Karpas-422 (cell line): ENCODE measurements at regions not wholly inside any gene's neighbourhood (a gene's known extent, or its start where the extent isn't known, plus 50 kb on each side); places are given as distances from the start of the nearest gene placed in this dataset.
"Not testable (repeated sequence)": the region's sequence is repeated elsewhere in the genome, so short reads cannot be mapped to it uniquely, and the experiment has no call there.

Experiments
- DNase-seq: peaks from one replicate; pipeline ENCODE4 v3.0.0-alpha.2; 2015
- H2AFZ ChIP-seq: fragments of 200-600 bp; sonication (generic); 2 replicates; pipeline ENCODE4 v1.6.1; 2014; ENCODE audit warnings: antibody characterized with exemption, low read length, mixed read lengths
- H3K27ac ChIP-seq: fragments of 200-600 bp; sonication (generic); 2 replicates; pipeline ENCODE4 v1.5.1; 2014; ENCODE audit warnings: mild to moderate bottlenecking, low read length, moderate library complexity
- H3K27me3 ChIP-seq: fragments of 200-600 bp; sonication (generic); 2 replicates; pipeline ENCODE4 v1.6.1; 2014; ENCODE audit warnings: low read length, mixed read lengths
- H3K36me3 ChIP-seq: fragments of 200-600 bp; sonication (generic); 2 replicates; pipeline ENCODE4 v1.6.1; 2014; ENCODE audit warnings: low read length, mixed read lengths; ENCODE audit not compliant: insufficient read depth
- H3K4me1 ChIP-seq: fragments of 200-600 bp; sonication (generic); 2 replicates; pipeline ENCODE4 v1.6.1; 2014; ENCODE audit warnings: mild to moderate bottlenecking, low read length, mixed read lengths
- H3K4me2 ChIP-seq: fragments of 200-600 bp; sonication (generic); 2 replicates; pipeline ENCODE4 v1.6.1; 2014; ENCODE audit warnings: low read length, low read depth, mild to moderate bottlenecking; ENCODE audit not compliant: poor library complexity, severe bottlenecking
- H3K4me3 ChIP-seq: fragments of 200-600 bp; sonication (generic); 2 replicates; pipeline ENCODE4 v1.5.1; 2014; ENCODE audit warnings: mild to moderate bottlenecking, antibody characterized with exemption, low read length, mixed read lengths
- H3K79me2 ChIP-seq: fragments of 200-600 bp; sonication (generic); 2 replicates; pipeline ENCODE4 v1.6.1; 2014; ENCODE audit warnings: mild to moderate bottlenecking, low read length, mixed read lengths
- H3K9ac ChIP-seq: fragments of 200-600 bp; sonication (generic); 2 replicates; pipeline ENCODE4 v1.6.0; 2014; ENCODE audit warnings: low read length
- H3K9me2 ChIP-seq: fragments of 200-600 bp; sonication (generic), shearing (Covaris generic); replicated peaks from 2 replicates; pipeline ENCODE4 v1.6.0; 2014; ENCODE audit warnings: mild to moderate bottlenecking, low read length, moderate library complexity; ENCODE audit not compliant: insufficient read depth
- H3K9me3 ChIP-seq: fragments of 300-700, 200-600 bp; sonication (generic); 2 replicates; pipeline ENCODE4 v1.6.1; 2014; ENCODE audit warnings: low read length, mixed read lengths
- H4K20me1 ChIP-seq: fragments of 200-600 bp; sonication (generic); 2 replicates; pipeline ENCODE4 v1.6.1; 2014; ENCODE audit warnings: mild to moderate bottlenecking, antibody characterized with exemption, low read length, low read depth; ENCODE audit not compliant: insufficient read depth

- H3K9ac ChIP-seq, H3K27ac ChIP-seq, H3K36me3 ChIP-seq, H3K27me3 ChIP-seq, H3K4me3 ChIP-seq, H2AFZ ChIP-seq, H3K9me3 ChIP-seq, H3K4me2 ChIP-seq, DNase-seq, H3K79me2 ChIP-seq, H4K20me1 ChIP-seq, H3K4me1 ChIP-seq, H3K9me2 ChIP-seq: not testable (repeated sequence)
Measured at GRCh38 chr10:117777222-117777621, 234.7 kb downstream of the EMX2 start.

- Histone ChIP-seq H4K20me1 (no peaks in the 10 kb centered on the region), H3K9ac (no peak overlapping the region), H3K4me2 (no peak overlapping the region), H3K9me2 (no peaks in the 10 kb centered on the region), H3K9me3 (no peaks in the 10 kb centered on the region), H3K36me3 (no peaks in the 10 kb centered on the region), H3K27ac (no peak overlapping the region), H3K4me1 (peaks cover 10% of the 10 kb centered on the region), H3K79me2 (no peaks in the 10 kb centered on the region), H2AFZ (no peak overlapping the region), H3K4me3 (no peak overlapping the region), H3K27me3 (no peaks in the 10 kb centered on the region)
- no peak for DNase-seq
Measured at GRCh38 chr10:117778241-117778640, 235.7 kb downstream of the EMX2 start.

DNA sequence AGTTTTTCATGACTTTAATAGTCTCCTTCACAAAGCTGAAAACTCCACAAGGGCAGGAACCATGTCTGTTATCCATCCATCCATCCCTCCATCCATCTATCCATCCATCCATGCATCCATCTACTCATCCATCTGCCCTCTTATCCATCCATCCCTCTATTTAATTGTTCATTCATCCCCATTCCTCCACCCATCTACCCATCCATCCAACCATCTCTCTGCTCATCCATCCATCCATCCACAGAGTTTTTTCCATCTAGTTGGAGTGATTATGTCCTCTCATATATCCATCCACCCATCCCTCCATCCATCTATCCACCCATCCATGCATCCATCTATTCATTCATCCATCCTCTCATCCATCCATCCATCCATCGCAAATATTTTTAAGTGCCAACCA, 237.9 kb downstream of the EMX2 start:
- no peak for DNase-seq
- Histone ChIP-seq H3K4me2 (no peak overlapping the region), H3K4me3 (no peak overlapping the region), H3K27ac (no peak overlapping the region), H3K79me2 (no peaks in the 10 kb centered on the region), H4K20me1 (no peaks in the 10 kb centered on the region), H3K9ac (no peak overlapping the region), H3K27me3 (no peaks in the 10 kb centered on the region), H3K36me3 (no peaks in the 10 kb centered on the region), H3K9me2 (no peaks in the 10 kb centered on the region), H3K9me3 (no peaks in the 10 kb centered on the region), H3K4me1 (peaks cover 10% of the 10 kb centered on the region), H2AFZ (no peak overlapping the region)

DNA sequence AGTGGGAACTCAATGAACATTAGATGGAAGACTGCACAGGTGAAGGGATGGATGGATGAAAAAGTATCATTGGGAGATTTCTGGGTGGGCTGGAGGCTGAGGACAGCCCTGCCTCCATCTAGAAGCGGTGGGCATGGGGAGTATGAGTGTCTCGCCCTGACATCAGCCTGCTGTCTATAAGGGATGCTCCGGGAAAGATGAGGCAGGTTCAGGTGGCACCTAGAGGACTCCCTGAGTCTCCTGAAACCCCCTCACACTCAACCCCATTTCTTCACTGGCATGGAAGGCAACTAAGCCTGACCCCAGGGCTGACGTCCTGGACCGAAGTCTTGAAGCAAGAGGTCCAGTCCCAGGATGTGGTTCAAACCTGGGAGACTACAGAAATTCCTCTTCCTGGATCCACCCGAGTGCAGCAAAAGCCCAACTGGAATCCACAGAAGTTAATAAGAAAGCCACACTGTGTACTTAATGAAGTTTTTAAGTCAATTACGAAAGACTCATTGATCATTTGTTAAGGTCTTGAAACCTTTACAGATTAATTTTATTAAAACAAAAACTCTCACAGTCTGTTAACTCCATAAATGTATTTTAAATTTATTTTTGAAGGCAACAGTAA, 238.8 kb downstream of the EMX2 start:
- Histone ChIP-seq H2AFZ (no peak overlapping the region), H3K27me3 (no peaks in the 10 kb centered on the region), H3K9me2 (no peaks in the 10 kb centered on the region), H3K4me3 (no peak overlapping the region), H3K4me2 (no peak overlapping the region), H3K36me3 (no peaks in the 10 kb centered on the region), H4K20me1 (no peaks in the 10 kb centered on the region), H3K27ac (no peak overlapping the region), H3K9me3 (no peaks in the 10 kb centered on the region), H3K9ac (no peak overlapping the region), H3K4me1 (peaks cover 10% of the 10 kb centered on the region), H3K79me2 (no peaks in the 10 kb centered on the region)
- no peak for DNase-seq

- Histone ChIP-seq H4K20me1 (no peaks in the 10 kb centered on the region), H3K79me2 (no peaks in the 10 kb centered on the region), H3K27me3 (no peaks in the 10 kb centered on the region), H3K9ac (no peak overlapping the region), H3K9me3 (no peaks in the 10 kb centered on the region), H3K4me3 (no peak overlapping the region), H3K36me3 (no peaks in the 10 kb centered on the region), H2AFZ (no peak overlapping the region), H3K4me1 (peaks cover 10% of the 10 kb centered on the region), H3K4me2 (no peak overlapping the region), H3K27ac (no peak overlapping the region), H3K9me2 (no peaks in the 10 kb centered on the region)
- no peak for DNase-seq
Measured at GRCh38 chr10:117782276-117782675, 239.7 kb downstream of the EMX2 start.

DNA sequence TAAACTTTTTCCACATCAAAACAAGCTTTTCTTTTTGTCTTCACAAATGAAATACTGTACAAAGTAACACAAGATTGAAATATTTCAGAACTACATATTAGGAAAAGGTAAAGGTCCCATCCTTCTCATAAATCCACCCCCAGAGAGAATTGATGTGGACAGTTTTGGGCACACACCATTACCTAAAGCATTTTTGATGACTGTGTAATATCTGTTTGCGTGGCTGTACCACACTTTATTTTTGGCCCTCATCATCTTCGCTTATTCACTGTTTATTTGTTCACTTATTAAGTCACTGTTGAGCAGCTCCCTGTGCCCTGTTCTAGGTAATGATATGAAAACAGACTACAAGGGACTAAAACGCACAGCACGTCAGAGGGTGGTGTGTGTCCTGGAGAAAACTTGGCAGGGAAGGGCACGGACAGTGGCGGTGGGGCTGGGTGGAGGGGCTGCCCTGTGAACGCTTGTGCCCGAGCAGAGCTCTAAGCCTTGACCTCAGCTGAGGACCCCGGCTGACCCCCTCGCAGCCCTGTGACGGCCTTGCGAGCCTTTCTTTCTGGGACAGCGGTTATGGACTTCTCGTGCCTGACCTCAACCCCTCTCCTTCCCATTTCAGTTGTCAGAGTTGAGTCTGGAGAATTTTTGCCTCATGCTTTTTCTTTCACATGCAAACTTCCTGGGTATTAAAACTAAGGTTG, 241.3 kb downstream of the EMX2 start:
- DNase-seq, result no peak
- H3K4me2 ChIP-seq, result no peak overlapping the region

DNA sequence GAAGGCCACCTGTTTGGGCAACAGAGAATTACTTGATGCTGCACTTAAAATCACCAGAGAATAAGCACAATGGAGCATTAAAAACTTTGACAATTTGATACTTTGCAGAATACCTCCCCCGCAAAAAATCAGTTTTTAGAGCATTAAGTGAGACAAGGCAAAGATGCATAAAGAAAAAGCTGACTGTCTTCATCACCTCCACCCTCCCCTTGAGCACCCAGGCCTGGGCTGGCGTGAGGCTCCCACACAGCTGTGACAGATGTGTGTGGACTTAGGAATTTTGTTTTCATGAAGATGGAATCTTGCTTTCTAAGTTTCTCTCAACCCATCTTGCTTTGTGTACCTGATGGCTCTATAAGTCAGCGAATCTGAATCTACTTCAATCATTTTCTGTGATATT, 242.2 kb downstream of the EMX2 start:
- Histone ChIP-seq H3K27me3 (no peaks in the 10 kb centered on the region), H3K9me3 (no peaks in the 10 kb centered on the region), H3K27ac (no peak overlapping the region), H4K20me1 (no peaks in the 10 kb centered on the region), H3K9ac (no peak overlapping the region), H3K4me3 (no peak overlapping the region), H3K79me2 (no peaks in the 10 kb centered on the region), H3K36me3 (no peaks in the 10 kb centered on the region), H3K4me1 (peaks cover 10% of the 10 kb centered on the region), H3K9me2 (no peaks in the 10 kb centered on the region), H3K4me2 (no peak overlapping the region), H2AFZ (no peak overlapping the region)
- DNase-seq, result no peak

More for the DNA sequence above, 241.3 kb downstream of the EMX2 start:
- H3K27ac ChIP-seq, result no peak overlapping the region
- peaks cover 10% of the 10 kb centered on the region for H3K4me1 ChIP-seq
- no peaks in the 10 kb centered on the region for H3K36me3 ChIP-seq
- no peaks in the 10 kb centered on the region for H3K27me3 ChIP-seq
- H3K79me2 ChIP-seq, result no peaks in the 10 kb centered on the region
- H3K9me2 ChIP-seq, result no peaks in the 10 kb centered on the region
- no peak overlapping the region for H3K4me3 ChIP-seq
- no peak overlapping the region for H2AFZ ChIP-seq
- no peaks in the 10 kb centered on the region for H4K20me1 ChIP-seq
- no peak overlapping the region for H3K9ac ChIP-seq
- H3K9me3 ChIP-seq, result no peaks in the 10 kb centered on the region

DNA sequence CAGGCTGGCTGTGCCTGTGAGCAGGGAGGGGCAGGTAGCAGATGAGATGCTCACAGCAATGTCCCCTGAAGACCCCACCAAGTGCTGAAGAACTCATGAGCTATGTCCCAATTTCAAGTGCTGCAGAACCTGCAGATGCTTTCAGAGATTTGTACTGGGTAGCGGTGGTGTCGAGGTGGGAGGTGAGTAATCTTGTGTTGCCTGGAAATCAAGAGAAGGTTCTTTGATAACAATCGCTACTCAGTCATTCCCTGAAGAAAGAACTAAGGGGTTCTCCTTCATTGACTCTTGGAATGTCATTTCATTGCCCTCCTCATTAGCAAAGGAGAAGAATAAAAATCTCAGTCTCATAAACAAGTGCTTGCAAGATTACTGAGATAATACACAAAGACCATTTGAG, 246.4 kb downstream of the EMX2 start:
- no peaks in the 10 kb centered on the region for H3K36me3 ChIP-seq
- H3K79me2 ChIP-seq, result no peaks in the 10 kb centered on the region
- no peak overlapping the region for H3K27ac ChIP-seq
- H3K4me1 ChIP-seq, result no peaks in the 10 kb centered on the region
- H3K9me2 ChIP-seq, result no peaks in the 10 kb centered on the region
- DNase-seq, result no peak
- no peaks in the 10 kb centered on the region for H4K20me1 ChIP-seq
- no peak overlapping the region for H3K4me3 ChIP-seq
- no peaks in the 10 kb centered on the region for H3K9me3 ChIP-seq
- H3K27me3 ChIP-seq, result no peaks in the 10 kb centered on the region
- H3K4me2 ChIP-seq, result no peak overlapping the region
- H2AFZ ChIP-seq, result no peak overlapping the region
- H3K9ac ChIP-seq, result no peak overlapping the region
